NCI-H345 treated with DMSO at 0.1 percent for 48 hours (cell line): ENCODE measurements at regions not wholly inside any gene's neighbourhood (a gene's known extent, or its start where the extent isn't known, plus 50 kb on each side); places are given as distances from the start of the nearest gene placed in this dataset.
"Not testable (repeated sequence)": the region's sequence is repeated elsewhere in the genome, so short reads cannot be mapped to it uniquely, and the experiment has no call there.

Source experiments
- DNase-seq: peaks from one replicate; lab custom pipeline; 2025; ENCODE audit not compliant: unreplicated experiment; lab: John Stamatoyannopoulos, UW

DNA sequence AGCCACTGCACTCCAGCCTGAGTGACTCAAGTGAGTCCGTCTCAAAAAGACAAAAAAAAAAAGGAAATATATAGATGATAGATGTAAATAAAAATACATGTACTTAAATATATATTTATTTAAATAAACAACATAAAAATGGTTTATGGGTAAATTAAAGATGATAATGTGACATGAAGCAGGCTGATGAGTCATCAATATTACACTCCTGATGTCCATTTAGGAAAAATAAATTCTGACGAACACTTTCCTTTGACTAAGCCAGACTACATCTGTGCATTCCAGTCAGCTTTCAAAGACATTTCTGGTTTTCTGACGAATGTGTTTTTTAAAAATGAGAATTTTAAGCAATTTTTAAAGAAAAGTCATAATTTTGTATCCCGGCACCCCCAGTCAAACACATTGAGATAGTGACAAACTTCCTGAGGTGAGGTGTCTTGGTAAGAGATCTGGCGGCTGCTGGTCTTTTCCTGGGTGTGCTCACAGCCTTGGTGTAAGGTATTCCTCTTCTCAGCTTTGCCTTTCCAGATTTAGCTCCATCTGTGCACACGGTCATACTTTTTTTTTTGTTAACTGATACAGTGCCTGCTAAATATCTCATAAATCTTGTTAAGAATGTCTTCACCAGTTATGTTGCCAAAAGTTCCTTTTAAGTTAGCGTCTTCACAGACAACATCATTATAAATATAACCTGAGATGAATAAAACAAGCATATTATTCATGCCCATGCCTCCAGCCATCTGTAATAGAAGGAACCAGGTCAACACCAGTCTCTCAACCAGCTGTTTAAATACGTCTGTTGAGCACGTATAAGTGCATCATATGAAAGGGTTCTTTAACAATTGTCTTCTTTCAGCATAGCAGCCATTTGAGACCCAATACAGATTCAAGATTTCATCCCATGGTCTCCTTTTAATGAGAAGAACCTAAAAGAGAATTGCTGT, 214.5 kb upstream of the PLD5 start:
- no peak for DNase-seq

DNA sequence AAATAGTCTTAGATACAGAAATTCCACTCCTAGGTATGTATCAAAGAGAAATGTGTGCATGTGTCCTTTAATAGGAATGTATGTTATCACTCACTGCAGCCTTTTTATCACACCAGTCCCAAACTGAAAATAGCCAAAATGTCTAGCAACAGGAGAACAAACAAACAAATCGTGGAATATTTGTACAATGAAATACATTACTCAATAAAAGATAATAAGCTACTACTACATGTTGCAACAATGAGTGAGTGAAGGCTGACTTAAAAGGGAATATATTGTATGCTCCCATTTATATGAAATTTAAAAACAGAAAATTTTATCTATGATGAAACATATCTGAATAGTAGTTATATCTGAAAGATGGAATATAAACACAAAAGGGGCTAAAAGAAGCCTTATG, 212.1 kb upstream of the PLD5 start:
- no peak for DNase-seq

GRCh38 chr1:242735323-242735722, 210.8 kb upstream of the PLD5 start:
- DNase-seq: no peak

- DNase-seq: no peak
Measured at GRCh38 chr1:242731446-242731845, 206.9 kb upstream of the PLD5 start.

- DNase-seq: no peak
Measured at GRCh38 chr1:242728696-242729095, 204.2 kb upstream of the PLD5 start.

- peak; percentile 17 for DNase-seq
Measured at GRCh38 chr1:242723044-242723716, 198.7 kb upstream of the PLD5 start.

GRCh38 chr1:242718967-242719366, 194.5 kb upstream of the PLD5 start:
- no peak for DNase-seq

DNA sequence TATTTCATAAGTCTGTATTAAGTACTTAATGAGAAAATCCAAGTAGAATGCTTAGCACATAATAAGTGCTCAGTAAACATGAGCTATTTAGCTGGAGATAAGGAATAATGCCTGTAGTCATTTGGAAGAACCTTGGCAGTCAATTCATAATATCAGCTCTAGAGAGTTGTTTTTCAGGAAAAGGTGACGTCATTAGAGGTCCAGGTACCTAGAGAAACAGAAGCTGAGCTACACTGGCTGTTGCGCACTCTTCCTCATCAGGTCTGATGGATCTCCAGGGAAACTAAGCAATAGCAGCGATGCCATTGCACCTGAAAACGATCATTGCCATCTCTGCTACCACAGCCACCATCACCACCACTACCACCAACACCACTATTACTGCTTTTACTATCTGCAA, 187.8 kb upstream of the PLD5 start:
- no peak for DNase-seq

DNA sequence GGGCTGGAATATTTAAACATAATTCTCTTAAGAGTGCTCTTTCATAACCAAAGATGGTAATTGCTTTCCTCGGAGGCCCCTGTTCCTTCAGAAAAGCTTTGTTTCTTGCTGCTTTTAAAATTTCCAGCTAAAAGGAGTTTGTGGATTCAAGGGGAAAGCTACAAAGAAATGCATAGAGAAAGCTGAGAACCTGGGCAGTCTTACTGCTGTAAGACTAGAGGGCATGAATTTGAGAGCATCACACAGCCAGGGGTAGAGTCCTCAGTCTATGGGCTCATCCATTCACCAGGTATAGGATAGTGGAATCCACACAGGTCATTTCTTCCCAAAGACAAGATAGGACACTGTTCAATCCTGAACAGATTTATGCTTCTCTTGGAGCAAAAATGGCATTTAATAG, 186.3 kb upstream of the PLD5 start:
- DNase-seq: no peak

DNA sequence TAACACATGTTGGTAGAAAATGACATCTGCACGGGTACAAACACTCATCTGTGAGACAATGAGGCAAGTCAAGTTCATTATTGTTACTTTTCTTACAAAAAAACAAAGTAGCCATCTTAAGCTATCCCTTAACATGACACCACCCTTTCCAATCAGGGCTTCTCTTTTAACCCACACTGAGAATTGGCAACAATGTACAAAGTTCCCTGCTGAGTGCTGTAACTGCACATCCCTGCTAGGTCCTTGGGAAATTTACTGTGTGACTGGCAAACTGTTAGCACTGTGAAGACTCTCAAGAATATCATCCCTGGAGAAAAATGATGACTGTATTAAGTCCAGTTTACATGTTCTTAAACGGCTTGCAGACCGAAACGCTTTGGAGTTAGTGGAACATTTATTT, 185.8 kb upstream of the PLD5 start:
- no peak for DNase-seq

DNA sequence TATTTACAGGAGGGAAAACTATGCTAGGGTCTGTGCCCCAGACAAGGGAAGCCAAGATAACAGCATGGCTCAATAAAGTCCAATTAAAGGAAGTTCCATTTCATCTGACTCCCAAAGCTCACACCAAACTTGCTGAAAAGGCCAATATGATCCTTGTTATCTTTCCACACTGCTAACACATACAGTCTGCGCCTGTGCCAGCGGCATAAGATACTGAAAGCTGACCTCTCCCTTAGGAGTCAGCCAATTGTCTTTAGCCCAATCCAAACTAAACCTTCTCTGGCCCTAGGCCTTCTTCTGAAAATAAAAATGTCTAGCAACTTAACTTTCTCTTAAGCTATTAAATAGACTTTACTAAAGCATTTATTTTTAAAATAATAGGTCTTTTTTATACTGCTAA, 179.0 kb upstream of the PLD5 start:
- DNase-seq: no peak

- DNase-seq: no peak
Measured at GRCh38 chr1:242692988-242693387, 168.5 kb upstream of the PLD5 start.

- DNase-seq: peak; percentile 61
Measured at GRCh38 chr1:242691610-242691945, 167.1 kb upstream of the PLD5 start.

DNA sequence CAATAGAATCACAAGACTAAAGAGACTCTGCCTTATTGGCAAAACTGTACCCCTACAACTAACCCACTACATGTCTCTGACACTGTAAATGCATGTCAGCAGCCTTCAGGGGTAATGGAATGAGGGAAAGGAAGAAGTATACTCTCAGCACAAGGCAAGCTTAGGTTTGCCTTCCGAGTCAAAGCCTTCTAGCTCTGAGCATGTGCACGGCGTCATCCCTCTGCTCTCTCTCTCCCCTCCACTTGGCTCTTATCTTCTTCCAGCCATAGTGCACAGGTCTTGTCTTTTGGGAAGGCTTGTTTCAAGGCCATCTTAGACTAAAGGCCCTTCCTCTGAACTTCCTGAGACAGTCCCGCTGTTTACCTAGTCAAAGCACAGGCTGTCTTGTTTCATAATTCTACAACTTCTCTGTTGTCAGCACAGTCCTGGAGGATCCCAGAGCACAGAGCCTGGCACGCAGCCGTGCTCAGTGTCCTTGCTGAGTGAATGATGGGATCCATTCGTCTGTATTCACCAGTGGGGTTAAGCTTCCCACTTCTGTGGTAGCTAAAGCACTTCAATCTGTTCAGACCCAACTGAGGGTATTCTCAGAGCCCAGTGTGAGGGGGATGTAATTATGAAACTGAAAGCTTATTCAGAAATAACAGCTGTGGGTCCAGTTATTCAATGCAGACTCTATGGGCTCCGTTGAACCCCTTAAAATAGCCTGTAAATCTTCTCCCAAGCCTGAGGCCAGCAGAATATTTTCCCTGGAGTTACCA, 166.5 kb upstream of the PLD5 start:
- DNase-seq: no peak

GRCh38 chr1:242689378-242689777, 164.9 kb upstream of the PLD5 start:
- no peak for DNase-seq

DNA sequence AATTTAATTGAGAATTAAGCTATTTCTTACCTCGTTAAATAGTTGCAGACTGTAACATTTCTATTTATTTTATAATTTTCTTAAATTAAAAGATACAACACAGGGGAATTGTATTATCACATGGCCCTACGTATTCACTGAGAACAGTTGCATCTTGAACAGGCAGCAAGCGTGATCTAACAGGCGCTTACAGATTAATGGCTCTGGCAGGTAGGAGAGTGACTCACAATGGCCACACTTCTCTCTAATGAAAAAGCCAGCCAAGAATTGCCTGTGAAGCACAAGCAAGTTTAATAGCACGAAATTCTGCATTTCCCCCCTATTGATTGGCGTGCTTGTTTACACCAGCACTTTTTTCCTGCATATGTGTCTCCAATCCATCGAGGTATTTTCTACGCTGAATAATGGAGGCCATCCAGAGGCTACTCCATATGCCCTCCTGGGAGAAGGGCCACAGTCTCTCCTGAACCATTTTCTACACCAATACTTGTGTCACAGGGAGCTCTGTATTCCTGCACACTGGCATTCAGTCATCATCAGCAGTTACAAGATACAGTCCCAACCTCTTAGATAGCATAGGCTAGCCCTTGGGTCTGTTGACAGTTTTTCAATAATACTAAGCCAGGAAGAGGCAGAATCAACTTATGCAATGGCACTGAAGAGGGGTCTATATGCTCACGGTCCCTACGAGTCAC, 150.6 kb upstream of the PLD5 start:
- DNase-seq: no peak

DNA sequence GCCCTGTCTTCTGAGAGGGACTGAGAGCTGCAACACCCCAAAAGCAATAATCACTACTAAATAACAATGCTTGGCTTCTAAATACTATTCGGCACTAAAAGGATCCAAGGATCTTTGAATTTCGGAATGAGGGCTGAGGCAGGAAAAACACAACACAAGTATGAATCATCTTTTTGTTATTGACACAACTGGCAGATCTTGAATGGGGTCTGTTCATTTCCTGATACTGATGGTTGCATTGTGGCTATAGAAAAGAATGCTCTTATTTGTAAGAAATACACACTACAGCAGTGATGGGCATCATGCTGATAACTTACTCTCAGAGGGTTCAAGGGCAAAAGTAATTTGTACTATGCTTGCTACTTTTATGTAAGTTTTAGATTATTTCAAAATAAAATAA, 149.2 kb upstream of the PLD5 start:
- DNase-seq: no peak

GRCh38 chr1:242673165-242673564, 148.7 kb upstream of the PLD5 start:
- not testable (repeated sequence) for DNase-seq

GRCh38 chr1:242670019-242670418, 145.5 kb upstream of the PLD5 start:
- DNase-seq: no peak

- no peak for DNase-seq
Measured at GRCh38 chr1:242662886-242663285, 138.4 kb upstream of the PLD5 start.

GRCh38 chr1:242653772-242654171, 129.3 kb upstream of the PLD5 start:
- not testable (repeated sequence) for DNase-seq
